Dendritic cell treated with granulocyte-macrophage colony-stimulating factor and Interleukin-4, amounts not matched to agents 40 ng/mL and 50 ng/mL, for 4 days (primary cell): ENCODE measurements at regions not wholly inside any gene's neighbourhood (a gene's known extent, or its start where the extent isn't known, plus 50 kb on each side); places are given as distances from the start of the nearest gene placed in this dataset.

ENCODE experiments used
- H3K27ac Mint-ChIP-seq: one replicate; pipeline ENCODE4 v1.8.0; 2022; ENCODE audit warnings: mild to moderate bottlenecking, mixed read lengths
- H3K27me3 Mint-ChIP-seq: one replicate; pipeline ENCODE4 v1.8.0; 2022; ENCODE audit warnings: mild to moderate bottlenecking, mixed read lengths
- H3K36me3 Mint-ChIP-seq: one replicate; pipeline ENCODE4 v1.8.0; 2022; ENCODE audit warnings: low read depth, mixed read lengths
- H3K4me1 Mint-ChIP-seq: one replicate; pipeline ENCODE4 v1.8.0; 2022; ENCODE audit warnings: low read depth, mixed read lengths
- H3K4me3 Mint-ChIP-seq: one replicate; pipeline ENCODE4 v1.8.0; 2022; ENCODE audit warnings: mild to moderate bottlenecking, moderate library complexity, mixed read lengths
- H3K9me3 Mint-ChIP-seq: one replicate; pipeline ENCODE4 v1.8.0; 2022; ENCODE audit warnings: mixed read lengths
- intact Hi-C: fragments of 100-400 bp; cut with micrococcal nuclease; formaldehyde crosslinking; loops from one replicate; pipeline ENCODE4 v1.15.0; 2022

DNA sequence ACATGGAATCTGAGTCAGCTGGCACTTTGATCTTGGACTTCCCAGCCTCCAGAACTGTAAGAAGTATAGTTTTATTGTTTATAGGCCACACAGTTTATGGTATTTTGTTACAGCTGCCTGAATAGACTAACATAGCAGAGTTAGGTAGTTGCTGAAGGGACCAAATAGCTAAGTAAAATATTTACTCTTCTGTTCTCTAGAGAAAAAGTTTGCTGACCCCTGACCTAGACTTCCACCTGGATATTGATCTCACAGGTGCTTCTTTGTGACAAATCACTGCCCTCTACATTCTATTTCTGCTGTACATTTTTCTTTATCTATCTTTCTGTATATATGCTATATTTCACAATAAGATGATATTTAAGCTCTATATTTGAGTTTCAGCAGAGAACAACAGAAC is 212.5 kb downstream of the CSNK2A3 start:
- Mint-ChIP-seq H3K27me3 (peaks cover 12% of the 10 kb centered on the region), H3K36me3 (no peaks in the 10 kb centered on the region), H3K9me3 (no peaks in the 10 kb centered on the region), H3K4me3 (no peak overlapping the region), H3K27ac (no peak overlapping the region), H3K4me1 (no peaks in the 10 kb centered on the region)
- intact Hi-C loops = no loop called here

DNA sequence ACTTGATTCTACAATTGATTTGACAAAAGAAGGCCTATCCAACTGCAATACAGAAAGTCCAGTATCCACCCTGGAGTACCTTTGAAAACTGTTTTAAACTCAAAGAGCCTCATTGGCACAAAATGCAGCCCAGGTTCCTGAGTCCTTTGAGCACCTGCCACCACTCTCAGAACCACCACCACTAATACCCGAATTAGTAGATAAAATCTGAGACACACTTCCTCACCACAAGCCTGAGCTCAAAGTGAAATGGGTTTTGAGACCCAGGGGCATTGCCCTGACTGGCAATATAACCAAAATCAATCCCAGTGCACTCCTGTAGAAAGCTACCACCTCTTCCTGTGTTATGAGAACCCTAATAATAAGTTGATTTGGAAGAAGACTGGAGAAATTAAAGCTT is 215.7 kb downstream of the CSNK2A3 start:
- intact Hi-C loops = no loop called here
- no peak overlapping the region for H3K27ac Mint-ChIP-seq
- peaks cover 17% of the 10 kb centered on the region for H3K27me3 Mint-ChIP-seq
- H3K4me3 Mint-ChIP-seq = no peak overlapping the region
- no peaks in the 10 kb centered on the region for H3K9me3 Mint-ChIP-seq
- H3K36me3 Mint-ChIP-seq = no peaks in the 10 kb centered on the region
- no peaks in the 10 kb centered on the region for H3K4me1 Mint-ChIP-seq

DNA sequence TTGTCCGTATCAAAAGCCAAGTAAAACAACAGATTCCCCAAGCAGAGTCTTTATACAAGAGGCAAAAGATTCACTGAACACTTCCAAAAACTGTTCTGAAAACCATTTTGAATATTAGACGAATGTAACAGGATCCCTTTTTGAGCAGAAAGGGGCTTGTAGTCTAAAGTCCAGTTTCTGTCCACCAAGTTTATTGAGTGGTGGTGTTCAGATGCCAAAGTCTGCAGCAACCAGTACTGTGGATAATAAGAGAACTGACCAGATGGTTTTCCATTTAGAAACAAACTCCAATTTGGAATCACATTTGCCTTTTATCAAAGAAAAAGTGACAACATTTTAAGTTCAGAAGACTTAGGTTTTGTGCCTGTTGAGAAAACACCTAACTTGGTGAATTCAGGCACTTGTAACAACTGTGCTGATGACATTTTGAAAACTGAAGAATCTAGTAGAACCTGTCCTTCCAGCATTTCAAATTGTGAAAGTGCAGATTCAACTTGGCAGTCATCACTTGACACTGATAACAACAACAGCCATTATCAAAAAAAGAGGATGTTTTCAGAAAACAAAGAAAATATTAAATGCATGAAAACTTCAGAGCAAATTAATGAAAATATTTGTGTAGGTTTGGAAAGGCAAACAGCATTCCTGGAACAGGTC is 217.1 kb downstream of the CSNK2A3 start:
- intact Hi-C loops = no loop called here
- peaks cover 17% of the 10 kb centered on the region for H3K27me3 Mint-ChIP-seq
- no peak overlapping the region for H3K4me3 Mint-ChIP-seq
- H3K9me3 Mint-ChIP-seq = no peaks in the 10 kb centered on the region
- H3K4me1 Mint-ChIP-seq = no peaks in the 10 kb centered on the region
- H3K27ac Mint-ChIP-seq = no peak overlapping the region
- H3K36me3 Mint-ChIP-seq = no peaks in the 10 kb centered on the region

DNA sequence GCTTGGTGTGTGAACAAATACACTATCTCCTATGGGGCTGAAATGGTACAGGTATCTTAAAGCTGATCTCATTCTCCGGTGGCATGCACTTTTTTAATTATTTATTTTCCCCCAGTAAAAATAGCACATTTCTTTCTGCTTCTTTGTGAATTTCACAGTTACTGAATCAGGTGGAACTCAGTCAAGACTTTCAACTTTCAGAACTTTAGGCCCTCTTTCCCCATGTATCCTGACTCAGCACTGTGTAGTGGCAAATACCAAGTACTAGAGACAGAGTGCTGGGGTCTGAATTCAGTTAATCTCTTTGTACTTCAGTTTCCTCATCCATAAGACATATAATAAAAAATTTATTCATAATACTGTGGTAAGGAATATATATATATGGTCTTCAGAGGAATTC is 223.9 kb downstream of the CSNK2A3 start:
- Mint-ChIP-seq H3K4me3 (no peak overlapping the region), H3K27ac (no peak overlapping the region), H3K9me3 (peaks cover 12% of the 10 kb centered on the region), H3K27me3 (peaks cover 36% of the 10 kb centered on the region), H3K4me1 (peaks cover 19% of the 10 kb centered on the region), H3K36me3 (no peaks in the 10 kb centered on the region)
- intact Hi-C loops = no loop called here

DNA sequence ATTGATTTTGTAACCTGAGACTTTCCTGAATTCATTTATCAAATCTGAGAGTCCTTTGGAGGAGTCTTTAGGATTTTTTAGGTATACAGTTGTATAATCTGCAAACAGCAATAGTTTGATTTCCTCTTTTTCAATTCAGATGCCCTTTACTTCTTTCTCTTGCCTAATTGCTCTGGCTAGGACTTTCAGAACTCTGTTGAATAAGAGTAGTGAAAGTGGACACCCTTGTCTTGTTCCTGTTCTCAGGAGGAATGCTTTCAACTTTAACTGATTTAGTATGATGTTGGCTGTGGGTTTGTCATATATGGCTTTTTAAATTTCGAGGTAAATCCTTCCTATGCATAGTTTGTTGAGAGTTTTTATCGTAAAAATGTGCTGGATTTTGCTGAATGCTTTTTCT is 227.4 kb downstream of the CSNK2A3 start:
- no peaks in the 10 kb centered on the region for H3K36me3 Mint-ChIP-seq
- intact Hi-C loops = no loop called here
- H3K9me3 Mint-ChIP-seq = peaks cover 11% of the 10 kb centered on the region
- H3K4me3 Mint-ChIP-seq = no peak overlapping the region
- H3K4me1 Mint-ChIP-seq = peaks cover 19% of the 10 kb centered on the region
- peaks cover 31% of the 10 kb centered on the region for H3K27me3 Mint-ChIP-seq
- no peak overlapping the region for H3K27ac Mint-ChIP-seq

DNA sequence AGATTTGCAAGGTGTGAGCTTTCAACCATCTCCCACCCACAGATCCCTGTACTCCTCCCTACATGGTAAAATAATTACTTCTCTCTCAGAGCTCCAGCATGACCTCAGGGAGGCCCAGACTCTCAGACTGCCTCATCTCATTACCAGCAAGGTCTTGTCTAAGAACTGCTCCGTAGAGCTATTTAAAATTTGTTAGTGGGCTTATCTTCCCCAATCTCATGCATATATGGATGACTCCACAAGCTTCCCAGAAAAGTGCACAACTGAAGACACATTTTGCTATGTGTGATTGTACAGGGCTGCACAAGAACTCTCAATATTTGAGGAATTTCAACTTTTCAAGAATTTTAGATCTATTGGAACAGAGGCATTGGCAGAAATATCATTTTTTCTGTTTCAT is 230.3 kb downstream of the CSNK2A3 start:
- no peak overlapping the region for H3K27ac Mint-ChIP-seq

DNA sequence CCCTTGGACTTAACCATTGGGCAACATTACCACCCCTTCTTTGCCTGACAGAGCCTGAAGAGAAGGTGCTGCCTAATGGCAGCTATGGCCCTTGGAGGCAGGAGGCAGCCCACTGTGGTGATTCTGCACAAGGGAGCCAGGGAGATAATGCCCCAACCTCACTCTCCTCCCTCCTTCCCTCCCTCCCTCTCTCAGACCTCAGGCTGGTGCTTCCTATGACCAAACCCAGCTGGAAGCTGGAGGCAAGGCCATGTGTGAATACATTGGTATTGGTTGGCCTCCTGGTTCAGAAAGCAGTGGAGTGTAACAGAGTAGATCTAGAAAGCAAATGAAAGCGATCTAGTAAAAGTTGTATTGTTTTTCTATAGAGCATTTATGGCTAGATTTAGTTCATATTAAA is 233.1 kb downstream of the CSNK2A3 start:
- Mint-ChIP-seq H3K27ac (no peak overlapping the region), H3K27me3 (peaks cover 20% of the 10 kb centered on the region), H3K36me3 (no peaks in the 10 kb centered on the region), H3K4me3 (no peak overlapping the region), H3K9me3 (peaks cover 5% of the 10 kb centered on the region), H3K4me1 (no peaks in the 10 kb centered on the region)
- intact Hi-C loops = no loop called here

More for the DNA sequence above, 230.3 kb downstream of the CSNK2A3 start:
- Mint-ChIP-seq H3K36me3 (no peaks in the 10 kb centered on the region), H3K27me3 (peaks cover 20% of the 10 kb centered on the region), H3K9me3 (no peaks in the 10 kb centered on the region), H3K4me1 (peaks cover 19% of the 10 kb centered on the region), H3K4me3 (no peak overlapping the region)
- intact Hi-C loops = no loop called here

DNA sequence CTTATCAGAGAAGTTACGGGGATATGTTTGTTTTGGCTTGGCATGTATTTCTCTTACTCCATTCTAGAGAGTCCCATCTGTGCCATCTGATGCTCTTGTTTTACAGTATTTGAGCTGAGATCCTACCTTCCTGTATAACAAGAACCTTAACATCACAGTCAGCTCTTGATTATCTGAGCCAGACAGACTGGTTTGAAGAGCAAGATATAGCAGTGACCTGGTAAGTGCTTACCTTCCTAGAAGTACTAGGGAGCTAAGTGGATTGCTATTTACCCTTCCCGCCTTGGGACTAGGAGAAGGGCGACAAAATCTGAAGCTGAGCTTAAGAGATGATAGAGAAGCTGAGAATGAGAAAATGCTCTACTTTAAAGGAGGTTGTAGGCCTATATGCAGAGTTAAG is 235.3 kb downstream of the CSNK2A3 start:
- intact Hi-C loops = no loop called here
- no peaks in the 10 kb centered on the region for H3K36me3 Mint-ChIP-seq
- H3K27ac Mint-ChIP-seq = no peak overlapping the region
- no peak overlapping the region for H3K4me3 Mint-ChIP-seq
- H3K9me3 Mint-ChIP-seq = peaks cover 17% of the 10 kb centered on the region
- H3K27me3 Mint-ChIP-seq = peaks cover 20% of the 10 kb centered on the region
- H3K4me1 Mint-ChIP-seq = peaks cover 10% of the 10 kb centered on the region

DNA sequence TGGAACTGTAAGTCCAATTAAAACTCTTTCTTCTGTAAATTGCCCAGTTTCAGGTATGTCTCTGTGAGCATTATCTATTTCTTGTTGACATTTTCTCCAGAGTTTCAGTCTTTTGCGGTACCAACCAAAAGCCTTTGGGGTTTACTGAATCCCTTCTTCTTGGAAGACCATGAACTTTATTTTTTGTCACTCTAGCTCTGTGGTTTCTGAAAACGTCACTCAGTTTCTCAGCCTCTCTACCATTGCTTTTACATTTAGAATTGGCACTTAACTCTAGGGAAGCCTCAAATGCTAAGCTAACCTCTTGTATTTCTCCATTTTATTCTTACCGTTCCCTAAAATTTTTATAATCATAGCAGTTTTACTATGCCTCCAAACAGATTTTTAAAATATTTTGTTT is 237.6 kb downstream of the CSNK2A3 start:
- peaks cover 10% of the 10 kb centered on the region for H3K4me1 Mint-ChIP-seq
- peaks cover 14% of the 10 kb centered on the region for H3K27me3 Mint-ChIP-seq
- no peaks in the 10 kb centered on the region for H3K36me3 Mint-ChIP-seq
- H3K9me3 Mint-ChIP-seq = peaks cover 17% of the 10 kb centered on the region
- intact Hi-C loops = no loop called here
- no peak overlapping the region for H3K27ac Mint-ChIP-seq
- H3K4me3 Mint-ChIP-seq = no peak overlapping the region

DNA sequence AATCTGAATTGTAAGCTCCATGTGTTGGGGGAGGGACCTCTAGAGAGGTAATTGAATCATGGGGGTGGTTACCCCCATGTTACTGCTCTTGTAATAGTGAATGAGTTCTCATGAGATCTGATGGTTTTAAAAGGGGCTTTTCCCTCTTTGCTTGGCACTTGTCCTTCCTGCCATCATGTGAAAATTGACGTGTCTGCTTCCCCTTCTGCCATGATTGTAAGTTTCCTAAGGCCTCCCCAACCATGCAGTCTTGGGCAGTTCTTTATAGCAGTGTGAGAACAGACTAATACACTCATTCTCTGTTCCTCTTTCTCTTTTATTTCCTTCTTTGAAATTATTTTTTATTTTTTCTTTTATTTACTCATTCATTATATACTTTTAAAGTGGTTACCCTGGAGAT is 239.4 kb downstream of the CSNK2A3 start:
- Mint-ChIP-seq H3K4me1 (peaks cover 10% of the 10 kb centered on the region), H3K27me3 (peaks cover 14% of the 10 kb centered on the region), H3K4me3 (no peak overlapping the region), H3K27ac (no peak overlapping the region), H3K36me3 (no peaks in the 10 kb centered on the region), H3K9me3 (peaks cover 17% of the 10 kb centered on the region)
- intact Hi-C loops = no loop called here

DNA sequence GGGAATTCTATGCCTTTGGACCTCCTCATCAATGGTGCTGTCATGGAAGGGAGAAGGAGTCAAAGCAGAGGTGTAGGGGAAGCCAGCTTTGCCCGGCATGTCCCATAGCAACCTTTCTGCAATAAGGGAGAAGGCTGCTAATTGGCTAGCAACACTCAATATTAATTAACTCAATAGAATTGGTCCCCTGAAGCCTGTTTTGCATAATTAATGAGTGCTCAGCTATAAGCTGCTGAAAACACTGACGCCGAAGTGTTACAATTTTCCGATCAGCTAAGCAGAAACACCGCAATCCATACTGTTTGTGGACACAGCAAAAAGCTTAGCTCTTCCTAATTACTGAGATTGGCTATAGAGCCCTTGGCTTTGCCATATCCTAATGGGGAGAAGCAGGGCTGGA is 245.0 kb downstream of the CSNK2A3 start:
- peaks cover 5% of the 10 kb centered on the region for H3K4me1 Mint-ChIP-seq
- no peaks in the 10 kb centered on the region for H3K9me3 Mint-ChIP-seq
- intact Hi-C loops = no loop called here
- peaks cover 24% of the 10 kb centered on the region for H3K27me3 Mint-ChIP-seq
- no peak overlapping the region for H3K4me3 Mint-ChIP-seq
- H3K27ac Mint-ChIP-seq = no peak overlapping the region
- no peaks in the 10 kb centered on the region for H3K36me3 Mint-ChIP-seq

DNA sequence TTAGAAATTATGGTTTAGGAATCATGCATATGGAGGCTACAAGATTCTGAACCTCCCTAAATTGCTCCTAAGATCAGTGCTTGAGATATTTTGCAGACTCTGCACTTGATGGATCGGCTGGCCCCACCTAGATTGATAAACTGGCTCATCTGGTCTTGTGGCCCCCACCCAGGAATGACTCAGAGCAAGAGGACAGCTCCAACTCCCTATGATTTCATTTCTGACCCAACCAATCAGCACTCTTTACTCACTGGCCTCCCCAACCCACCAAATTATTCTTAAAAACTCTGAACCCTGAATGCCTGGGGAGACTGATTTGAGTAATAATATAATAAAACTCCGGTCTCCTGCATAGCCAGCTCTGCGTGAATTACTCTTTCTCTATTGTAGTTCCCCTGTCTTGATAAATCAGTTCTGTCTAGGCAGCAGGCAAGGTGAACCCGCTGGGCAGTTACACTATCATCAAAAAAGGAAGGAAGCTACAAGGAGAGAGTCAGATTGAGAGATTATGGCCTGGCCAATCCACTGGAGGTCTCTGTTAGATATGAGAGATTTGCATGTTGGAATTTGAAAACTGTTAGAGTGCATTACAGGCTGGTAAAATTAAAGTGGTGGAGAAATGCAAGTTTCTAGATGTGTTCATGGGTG is 245.8 kb downstream of the CSNK2A3 start:
- no peaks in the 10 kb centered on the region for H3K9me3 Mint-ChIP-seq
- peaks cover 27% of the 10 kb centered on the region for H3K27me3 Mint-ChIP-seq
- intact Hi-C loops = no loop called here

DNA sequence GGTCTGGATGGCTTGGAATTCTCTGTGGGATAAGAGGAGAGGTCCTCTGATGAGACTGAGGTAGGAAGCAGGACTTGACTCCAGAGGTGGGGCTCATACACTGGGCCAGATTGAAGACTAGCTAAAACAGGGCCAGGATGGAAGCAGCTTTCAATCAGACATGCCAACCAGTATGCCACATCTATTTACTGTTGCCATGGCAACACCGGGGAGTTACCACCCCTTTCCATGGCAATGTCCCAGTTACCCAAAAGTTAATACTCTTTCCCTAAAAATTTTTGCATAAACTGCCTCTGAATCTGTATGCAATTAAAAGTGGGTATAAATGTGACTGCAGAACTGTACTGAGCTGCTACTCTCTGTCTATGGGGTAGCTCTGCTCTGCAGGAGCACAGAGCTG is 247.5 kb upstream of the ZBED5 start:
- peaks cover 5% of the 10 kb centered on the region for H3K4me1 Mint-ChIP-seq
- no peaks in the 10 kb centered on the region for H3K36me3 Mint-ChIP-seq
- no peaks in the 10 kb centered on the region for H3K9me3 Mint-ChIP-seq
- no peak overlapping the region for H3K27ac Mint-ChIP-seq
- H3K27me3 Mint-ChIP-seq = peaks cover 30% of the 10 kb centered on the region
- intact Hi-C loops = no loop called here
- H3K4me3 Mint-ChIP-seq = no peak overlapping the region

More for the DNA sequence above, 245.8 kb downstream of the CSNK2A3 start:
- no peak overlapping the region for H3K4me3 Mint-ChIP-seq
- H3K4me1 Mint-ChIP-seq = peaks cover 5% of the 10 kb centered on the region
- no peaks in the 10 kb centered on the region for H3K36me3 Mint-ChIP-seq
- H3K27ac Mint-ChIP-seq = no peak overlapping the region

DNA sequence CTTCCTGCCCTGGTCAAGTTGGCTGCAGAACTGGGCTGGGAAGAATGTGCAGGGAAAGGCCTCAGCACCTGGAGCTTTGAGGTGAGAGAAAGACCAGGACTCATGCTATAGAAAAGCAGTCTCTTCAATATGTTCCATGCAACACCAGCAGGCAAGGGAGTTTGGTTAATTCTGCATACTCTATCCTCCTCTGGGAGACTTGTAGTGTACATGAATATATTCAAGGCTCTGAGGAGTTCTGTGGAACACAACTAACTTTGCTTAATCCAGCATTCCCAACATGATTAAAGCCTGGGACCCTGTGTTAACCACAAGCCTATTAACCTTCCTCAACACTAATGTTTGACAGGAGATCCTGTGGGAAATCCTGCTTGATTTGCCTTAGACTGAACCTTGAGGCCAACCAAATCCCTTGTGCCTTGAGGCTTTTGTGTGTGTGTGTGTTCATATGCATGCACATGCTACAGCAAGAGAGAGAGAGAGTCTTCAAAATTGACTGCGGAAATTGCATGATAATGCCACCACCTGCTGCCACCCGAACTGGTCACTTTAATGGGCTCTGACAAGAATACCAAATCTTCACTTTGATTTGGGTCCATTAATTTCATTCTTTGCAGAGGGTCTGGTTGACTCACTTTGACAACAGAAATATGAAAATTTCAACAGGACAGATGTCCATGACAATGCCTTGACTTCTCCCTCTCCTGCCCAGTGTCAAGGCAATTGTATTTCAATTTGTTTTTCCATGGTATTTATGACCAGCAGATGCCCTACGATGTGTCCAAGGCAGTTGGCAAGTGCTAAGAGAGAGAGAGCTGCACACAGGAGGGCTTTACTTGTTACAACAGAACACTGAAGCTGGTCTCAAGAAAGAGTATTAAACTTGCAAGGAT is 238.2 kb upstream of the ZBED5 start:
- no peak overlapping the region for H3K27ac Mint-ChIP-seq

More for the DNA sequence above, 238.2 kb upstream of the ZBED5 start:
- Mint-ChIP-seq H3K36me3 (no peaks in the 10 kb centered on the region), H3K4me1 (no peaks in the 10 kb centered on the region), H3K9me3 (peaks cover 11% of the 10 kb centered on the region), H3K4me3 (no peak overlapping the region), H3K27me3 (peaks cover 45% of the 10 kb centered on the region)
- intact Hi-C loops = no loop called here
